ENCODE measurements at regions not wholly inside any gene's neighbourhood (a gene's known extent, or its start where the extent isn't known, plus 50 kb on each side); places are given as distances from the start of the nearest gene placed in this dataset.

- Histone ChIP-seq H3K79me2 (ENCODE audit: control insufficient read depth in 1 of 2, insufficient read depth in 2 of 2, low read length in 2 of 2) (no peaks in the 10 kb centered on the region), H3K4ac (replicated peaks; ENCODE audit: insufficient read length, low read depth, low read length) (no peak overlapping the region), H4K5ac (ENCODE audit: insufficient read length, low read depth, low read length) (no peak overlapping the region), H2BK20ac (ENCODE audit: low read length) (no peak overlapping the region), H3K27ac (ENCODE audit: low read depth, low read length) (no peak overlapping the region), H2AK5ac (ENCODE audit: low read depth, low read length) (no peak overlapping the region), H4K8ac (ENCODE audit: extremely low read depth, insufficient read depth, low read length) (no peak overlapping the region), H3K18ac (ENCODE audit: extremely low read depth, low read length) (no peak overlapping the region), H3K56ac (replicated peaks; ENCODE audit: insufficient read length, low read depth, low read length) (no peak overlapping the region), H3K9me3 (ENCODE audit: insufficient read depth in 2 of 2, low read depth in 1 of 2, low read length in 1 of 2) (no peaks in the 10 kb centered on the region), H2BK12ac (ENCODE audit: low read depth, low read length) (no peak overlapping the region), H3K27me3 (replicated peaks in 1 of 4; ENCODE audit: control insufficient read depth in 3 of 4, extremely low read depth in 1 of 4, insufficient read depth in 3 of 4, low read length in 3 of 4) (no peaks in the 10 kb centered on the region), H3K23me2 (ENCODE audit: low read depth, low read length) (no peaks in the 10 kb centered on the region), H3K4me2 (ENCODE audit: insufficient read depth in 1 of 2, low read depth in 2 of 2, low read length in 2 of 2) (no peak overlapping the region), H2BK15ac (ENCODE audit: low read length) (no peak overlapping the region), H2AFZ (ENCODE audit: low read length) (no peak overlapping the region), H4K91ac (replicated peaks; ENCODE audit: insufficient read length, low read length) (no peak overlapping the region), H3K4me3 (ENCODE audit: extremely low read depth in 1 of 4, insufficient read depth in 2 of 4, low read depth in 3 of 4, low read length in 4 of 4) (no peak overlapping the region), H3K4me1 (replicated peaks in 1 of 4; ENCODE audit: control insufficient read depth in 3 of 4, insufficient read depth in 4 of 4, low read length in 3 of 4) (no peaks in the 10 kb centered on the region), H3K14ac (ENCODE audit: insufficient read length) (no peak overlapping the region), H2BK5ac (ENCODE audit: low read depth, low read length) (no peak overlapping the region), H3K79me1 (ENCODE audit: low read depth, low read length) (no peaks in the 10 kb centered on the region), H3K9ac (replicated peaks in 1 of 4; ENCODE audit: extremely low read depth in 1 of 4, low read depth in 3 of 4, low read length in 3 of 4) (no peak overlapping the region), H2BK120ac (replicated peaks; ENCODE audit: low read depth, low read length) (no peak overlapping the region), H4K20me1 (replicated peaks in 1 of 2; ENCODE audit: control insufficient read depth in 1 of 2, insufficient read depth in 2 of 2, low read length in 2 of 2) (no peaks in the 10 kb centered on the region), H3K36me3 (ENCODE audit: control insufficient read depth in 2 of 4, insufficient read depth in 4 of 4, low read length in 3 of 4) (no peaks in the 10 kb centered on the region), H3K23ac (ENCODE audit: insufficient read length) (no peak overlapping the region)
- ChIA-PET CTCF (ENCODE audit: partially characterized antibody) (no interaction called here), POLR2A (ENCODE audit: partially characterized antibody) (no interaction called here)
- DNase-seq (ENCODE audit: low read depth in 1 of 2, low spot score in 2 of 2) (no peak), FAIRE-seq (no peak)
- WGBS, 2 experiments (ENCODE audit: extremely low coverage in 1 of 2, insufficient coverage in 1 of 2, insufficient read length in 1 of 2, insufficient replicate concordance in 2 of 2, low coverage in 1 of 2, low lambda C conversion rate in 2 of 2, missing lambda C conversion rate in 1 of 2) = 80% methylated on average over 1 of the region's 1 CpG; no CpG with 5 or more reads in 1 of the 2 experiments
- TF ChIP-seq POLR2A (IDR thresholded peaks at IDR 0.05; ENCODE audit: control extremely low read depth in 1 of 2, low read depth in 2 of 2, low read length in 2 of 2) (no peak), TAF7 (optimal IDR thresholded peaks at IDR 0.05; ENCODE audit: borderline replicate concordance, low read depth, low read length) (no peak), USF2 (IDR thresholded peaks at IDR 0.05; ENCODE audit: low read length) (no peak)
These were observed 175.1 kb downstream of the HGF start for GRCh38 chr7:81594767-81595166.
